SU-DHL-6 (cell line): ENCODE measurements at regions not wholly inside any gene's neighbourhood (a gene's known extent, or its start where the extent isn't known, plus 50 kb on each side); places are given as distances from the start of the nearest gene placed in this dataset.

Experiments used
- CTCF ChIP-seq: fragments of 200-600 bp; sonication (generic); IDR thresholded peaks from one replicate; pipeline ENCODE4 v1.5.1; 2017; ENCODE audit warnings: antibody characterized with exemption, mild to moderate bottlenecking, low read length, moderate library complexity; ENCODE audit not compliant: insufficient read depth, poor library complexity, severe bottlenecking
- EZH2phosphoT487 ChIP-seq: fragments of 200-600 bp; sonication (generic), shearing (Covaris generic); conservative IDR thresholded peaks from 2 replicates; pipeline ENCODE4 v1.6.1; 2018; ENCODE audit warnings: mild to moderate bottlenecking, antibody characterized with exemption, low read length, moderate library complexity, mixed read lengths

- TF ChIP-seq CTCF: no peak
- no peak for TF ChIP-seq EZH2phosphoT487
Measured at GRCh38 chr6:15715060-15715459, 52.2 kb upstream of the DTNBP1 start.
